Glomerular visceral epithelial cell (primary cell): ENCODE measurements at regions not wholly inside any gene's neighbourhood (a gene's known extent, or its start where the extent isn't known, plus 50 kb on each side); places are given as distances from the start of the nearest gene placed in this dataset.
"Not testable (repeated sequence)": the region's sequence is repeated elsewhere in the genome, so short reads cannot be mapped to it uniquely, and the experiment has no call there.

Experiments used
- DNase-seq: peaks from one replicate; pipeline ENCODE4 v3.0.0-alpha.2; 2016; ENCODE audit errors: extremely low spot score

DNA sequence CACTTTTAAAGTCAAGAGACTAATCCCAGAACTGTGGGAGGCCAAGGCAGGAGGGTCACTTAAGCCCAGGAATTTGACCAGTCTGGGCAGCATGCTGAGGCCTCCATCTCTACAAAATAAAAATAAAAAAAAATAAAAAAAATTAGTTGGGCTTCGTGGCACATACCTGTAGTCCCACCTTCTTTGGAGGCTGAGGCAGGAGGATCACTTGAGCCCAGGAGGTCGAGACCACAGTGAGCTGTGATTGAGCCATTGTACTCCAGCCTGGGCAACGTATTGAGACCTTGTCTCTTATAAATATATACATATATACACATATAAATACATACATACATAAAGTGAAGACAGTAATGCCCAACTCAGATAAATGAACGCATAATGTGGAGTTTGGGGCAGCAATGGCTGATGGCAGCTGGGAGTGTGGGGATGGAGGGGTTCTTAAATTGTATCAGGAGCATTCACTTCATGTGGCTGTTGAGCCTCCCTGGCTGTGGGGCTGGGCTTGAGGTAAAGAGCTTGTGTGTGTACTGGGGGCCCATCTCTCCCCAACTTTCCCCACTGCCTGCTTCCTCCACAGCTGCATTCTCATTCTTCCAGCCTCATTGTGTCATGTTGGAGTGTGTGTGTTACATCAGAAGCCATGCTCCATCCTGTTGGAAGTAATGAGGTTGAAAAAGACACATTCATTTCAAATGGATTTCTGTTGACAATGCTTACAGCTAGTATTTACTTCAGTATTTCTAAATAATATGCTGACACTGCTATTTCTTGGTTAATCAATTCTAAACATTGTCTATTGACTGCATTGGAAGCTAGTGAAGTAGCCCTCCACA lies 96.5 kb upstream of the HS6ST1 start:
- DNase-seq: no peak

GRCh38 chr2:128415779-128416061 lies 97.1 kb upstream of the HS6ST1 start:
- no peak for DNase-seq

DNA sequence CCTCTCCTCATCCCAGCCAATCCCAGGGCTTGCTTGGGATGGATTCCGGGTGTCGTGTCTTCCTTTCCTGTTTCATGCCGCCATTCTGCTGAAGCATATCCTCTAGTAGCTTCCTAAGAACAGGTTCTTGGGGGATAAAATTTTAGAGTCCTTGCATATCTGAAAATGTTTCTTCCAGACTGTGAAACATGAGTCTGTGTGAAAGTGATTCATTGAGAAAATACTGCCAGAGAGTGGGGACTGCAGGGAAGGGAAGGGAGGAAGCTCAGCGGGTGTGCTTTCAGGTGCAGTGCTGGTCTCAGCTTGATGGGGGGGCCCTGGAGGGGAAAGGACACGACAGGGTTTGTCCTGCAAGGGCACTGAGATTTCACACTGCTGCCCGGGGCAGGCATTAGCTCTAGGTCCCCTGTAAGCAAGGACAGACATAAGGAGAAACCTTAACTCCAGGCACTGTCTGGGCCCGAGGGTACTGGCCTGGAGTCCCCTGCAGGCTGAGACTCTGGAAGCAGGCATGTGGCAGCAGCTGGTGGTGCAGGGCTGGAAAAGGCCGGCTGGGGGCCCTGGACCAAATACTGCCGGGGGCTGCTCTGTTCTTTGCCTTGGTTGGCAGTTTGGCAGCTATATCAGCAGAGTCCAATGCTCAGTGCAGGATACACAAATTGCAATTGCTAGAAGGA lies 97.6 kb upstream of the HS6ST1 start:
- no peak for DNase-seq

DNA sequence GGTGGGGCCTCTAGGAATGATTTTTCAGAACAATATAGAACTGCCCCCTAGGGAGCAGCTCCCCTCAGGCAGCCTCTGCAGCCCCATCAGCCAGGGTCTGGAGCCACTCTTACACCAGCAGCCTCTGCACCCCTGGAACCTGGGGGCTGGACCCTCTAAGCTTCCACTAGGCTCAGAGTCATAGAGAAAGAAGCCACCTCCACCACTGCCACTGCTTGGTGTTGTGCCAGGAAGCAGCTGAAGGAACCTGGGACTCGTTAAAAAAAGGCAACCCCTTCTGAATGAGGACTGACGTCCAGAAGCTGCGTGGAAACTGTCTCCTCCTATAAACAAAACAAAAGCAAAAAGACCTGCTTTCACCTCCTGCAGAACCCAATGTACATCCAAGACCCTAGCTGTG lies 98.1 kb upstream of the HS6ST1 start:
- no peak for DNase-seq

GRCh38 chr2:128417264-128417663 lies 98.6 kb upstream of the HS6ST1 start:
- DNase-seq: not testable (repeated sequence)

DNA sequence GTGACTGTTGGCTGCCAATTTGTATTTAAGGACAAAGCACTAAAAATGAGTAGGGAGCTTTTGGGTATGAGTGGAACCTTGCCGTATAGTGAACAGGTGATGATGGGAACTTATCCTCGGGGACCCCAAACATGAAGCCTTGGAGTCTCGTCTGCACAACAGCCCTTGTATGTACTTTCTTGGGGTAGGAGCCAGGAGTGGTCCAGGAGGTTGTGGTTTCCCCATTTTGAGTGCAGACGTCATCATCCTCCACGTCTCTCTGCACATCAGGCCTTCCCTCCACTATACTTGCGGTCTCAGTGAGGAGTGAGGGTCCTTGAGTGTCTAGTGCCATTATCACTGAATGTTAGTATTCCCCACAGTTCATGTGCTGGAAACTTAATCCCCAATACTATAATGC lies 101.5 kb upstream of the HS6ST1 start:
- no peak for DNase-seq

DNA sequence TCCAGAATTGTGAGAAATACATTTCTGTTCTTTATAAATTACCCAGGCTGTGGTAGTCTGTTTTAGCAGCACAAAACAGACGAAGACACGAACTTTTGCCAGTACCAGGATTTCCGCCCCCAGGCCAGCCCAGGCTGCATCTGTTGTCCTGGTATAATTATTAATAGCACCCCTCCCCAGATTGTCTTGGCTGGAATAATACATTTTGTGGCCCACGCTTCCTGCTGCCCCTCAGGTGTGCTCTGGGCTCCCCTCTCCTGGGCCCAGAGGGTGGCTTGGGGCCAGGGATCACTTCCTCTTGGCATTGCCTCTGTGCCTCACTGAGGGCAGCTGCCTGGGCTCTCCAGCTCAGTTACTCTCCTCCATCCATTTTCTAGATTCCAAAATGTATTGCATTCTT lies 102.1 kb upstream of the HS6ST1 start:
- no peak for DNase-seq

- no peak for DNase-seq
These were observed 102.6 kb upstream of the HS6ST1 start for GRCh38 chr2:128421286-128421685.

DNA sequence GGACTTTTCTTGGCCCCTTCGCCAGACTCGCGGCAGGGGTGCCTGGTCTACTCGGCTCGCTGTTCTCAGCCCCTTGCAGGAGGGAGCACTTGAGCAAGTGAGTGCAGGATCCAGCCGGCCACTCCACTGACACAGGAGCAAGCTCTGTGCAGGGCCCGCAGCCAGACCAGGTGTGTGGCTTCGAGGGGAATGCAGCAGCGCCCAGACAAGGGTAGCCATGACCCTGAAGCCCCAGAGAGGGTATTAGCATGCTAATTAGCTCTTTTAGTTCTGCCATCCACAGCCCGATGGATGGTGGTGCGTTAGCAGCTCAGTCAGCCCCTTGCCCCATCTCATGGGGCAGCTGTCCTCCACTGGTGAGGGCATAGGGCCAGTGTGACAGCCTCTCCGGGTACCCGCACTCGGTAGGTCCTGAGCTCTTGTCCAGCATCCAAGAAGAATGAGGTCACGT lies 103.2 kb upstream of the HS6ST1 start:
- DNase-seq: no peak

DNA sequence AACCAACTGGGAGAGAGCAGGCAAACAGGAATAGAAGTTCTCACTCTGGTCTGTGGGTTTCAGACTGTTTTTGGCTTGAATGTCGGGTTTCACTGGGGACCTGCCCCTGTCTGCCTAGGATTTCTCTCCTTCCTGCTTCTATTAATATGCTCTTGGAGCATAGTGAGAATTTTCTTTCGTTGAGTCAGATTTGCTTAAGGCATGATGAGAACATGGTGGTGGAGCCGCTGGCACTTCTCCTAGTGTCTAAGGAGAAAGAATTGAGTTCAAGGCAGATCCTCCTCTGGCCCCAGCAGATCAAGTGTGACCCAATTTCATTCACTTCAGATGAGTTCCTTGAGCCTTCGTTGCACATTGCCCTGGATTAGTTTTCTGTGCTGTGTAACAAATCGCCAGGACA lies 103.9 kb upstream of the HS6ST1 start:
- peak; percentile 26 for DNase-seq

GRCh38 chr2:128423788-128424165 lies 105.1 kb upstream of the HS6ST1 start:
- no peak for DNase-seq

DNA sequence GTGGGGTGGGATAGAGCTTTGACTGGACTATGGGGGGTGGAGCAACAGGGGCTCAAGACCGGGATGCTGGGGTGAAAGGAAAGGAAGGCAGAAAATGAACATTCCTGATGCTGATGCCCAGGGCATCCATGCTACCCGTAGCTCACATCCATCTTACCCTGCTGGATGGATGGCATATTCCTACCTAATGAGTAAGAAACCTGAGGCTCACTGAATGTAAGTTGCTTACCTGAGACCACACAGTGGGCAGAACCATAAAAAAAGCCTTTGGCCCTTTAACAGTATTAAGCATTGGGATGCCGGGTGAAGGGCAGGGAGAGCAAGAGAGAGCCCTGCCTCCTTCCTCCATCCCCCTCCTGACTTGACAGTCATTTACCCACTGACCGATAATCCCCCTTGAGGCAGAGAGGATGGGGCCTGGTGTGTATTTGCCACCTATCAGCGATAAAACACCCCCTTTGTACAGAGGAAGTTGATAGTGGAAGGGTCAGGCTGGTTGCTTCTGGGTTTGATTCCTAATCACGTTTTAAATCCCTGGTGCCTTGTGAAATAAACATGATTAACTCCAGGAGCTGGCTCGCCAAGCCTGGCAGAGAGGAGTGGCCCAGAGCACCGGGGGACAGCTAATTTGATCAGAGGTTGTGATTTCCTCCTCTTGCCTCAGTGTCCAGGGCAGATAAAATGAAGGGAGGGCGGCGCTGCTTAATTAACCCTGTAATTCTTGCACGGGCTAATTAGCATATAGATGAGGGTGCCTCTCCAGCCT lies 105.9 kb upstream of the HS6ST1 start:
- no peak for DNase-seq

- no peak for DNase-seq
These were observed 106.5 kb upstream of the HS6ST1 start for GRCh38 chr2:128425216-128425615.

GRCh38 chr2:128425731-128426620 lies 107.3 kb upstream of the HS6ST1 start:
- no peak for DNase-seq

DNA sequence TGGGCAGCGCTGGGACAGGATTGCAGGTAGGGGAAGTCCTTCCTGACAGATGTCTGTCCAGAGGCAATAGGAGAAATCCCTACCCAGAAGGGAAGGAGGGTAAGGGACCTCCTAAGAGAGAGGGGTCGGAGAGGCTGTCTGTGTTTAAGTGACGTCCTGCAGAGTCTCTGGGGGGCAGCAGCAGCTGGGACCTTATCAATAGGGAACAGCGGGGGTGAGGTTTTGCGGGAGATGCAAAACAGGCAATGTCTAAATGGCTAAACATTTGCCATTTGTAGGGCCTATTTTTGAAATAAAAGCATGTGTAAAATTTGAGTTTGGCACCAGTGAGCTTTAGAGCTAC lies 108.7 kb upstream of the HS6ST1 start:
- DNase-seq: no peak

DNA sequence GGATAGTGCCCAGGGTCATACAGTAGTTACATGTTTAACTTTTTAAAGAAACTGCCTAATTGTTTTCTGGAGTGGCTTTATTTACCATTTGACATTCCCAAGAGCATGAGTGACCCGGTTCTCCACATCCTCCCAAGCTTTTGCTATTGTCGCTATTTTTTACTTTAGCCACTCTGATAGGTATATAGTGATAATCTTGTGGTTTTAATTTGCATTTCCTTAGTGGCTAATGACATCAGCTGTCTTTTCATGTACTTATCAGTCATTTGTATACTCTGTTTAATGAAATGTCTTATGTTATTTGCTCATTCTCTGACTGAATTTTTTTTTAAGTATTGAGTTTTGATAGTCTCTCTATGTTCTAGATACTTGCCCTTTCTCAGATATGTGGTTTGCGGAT lies 109.7 kb upstream of the HS6ST1 start:
- no peak for DNase-seq

- DNase-seq: no peak
These were observed 113.8 kb upstream of the HS6ST1 start for GRCh38 chr2:128432423-128432822.

DNA sequence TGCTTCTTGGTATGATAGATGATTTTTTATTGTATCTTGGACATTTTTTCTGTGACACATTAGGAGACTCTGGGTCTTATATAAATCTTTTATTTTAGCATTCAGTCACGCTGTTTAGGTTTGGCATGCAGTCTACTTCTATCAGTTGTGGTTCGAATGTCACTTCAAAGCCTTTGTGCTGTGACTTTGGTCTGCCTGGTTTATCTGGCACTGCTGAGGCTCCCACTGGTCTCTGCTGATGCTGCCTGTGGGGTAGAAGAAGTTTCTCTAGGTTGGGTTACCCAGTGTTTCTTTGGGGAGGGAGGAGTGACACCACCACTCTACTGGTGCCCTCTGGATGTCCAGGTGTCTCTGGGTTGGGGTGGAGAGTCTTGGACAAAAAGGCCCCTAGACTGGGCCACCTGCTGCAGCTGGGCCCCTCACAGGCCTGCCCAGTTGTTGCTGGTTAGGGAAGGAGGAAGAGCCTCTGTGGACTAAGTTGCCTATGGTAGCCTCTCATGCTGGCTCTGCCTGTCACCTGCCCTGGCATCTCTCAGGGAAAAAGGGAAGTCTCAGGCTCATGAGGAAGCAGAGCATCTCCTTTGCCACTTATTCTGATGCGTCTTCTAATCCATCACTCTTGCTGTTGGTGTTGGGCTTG lies 115.4 kb upstream of the HS6ST1 start:
- DNase-seq: no peak

DNA sequence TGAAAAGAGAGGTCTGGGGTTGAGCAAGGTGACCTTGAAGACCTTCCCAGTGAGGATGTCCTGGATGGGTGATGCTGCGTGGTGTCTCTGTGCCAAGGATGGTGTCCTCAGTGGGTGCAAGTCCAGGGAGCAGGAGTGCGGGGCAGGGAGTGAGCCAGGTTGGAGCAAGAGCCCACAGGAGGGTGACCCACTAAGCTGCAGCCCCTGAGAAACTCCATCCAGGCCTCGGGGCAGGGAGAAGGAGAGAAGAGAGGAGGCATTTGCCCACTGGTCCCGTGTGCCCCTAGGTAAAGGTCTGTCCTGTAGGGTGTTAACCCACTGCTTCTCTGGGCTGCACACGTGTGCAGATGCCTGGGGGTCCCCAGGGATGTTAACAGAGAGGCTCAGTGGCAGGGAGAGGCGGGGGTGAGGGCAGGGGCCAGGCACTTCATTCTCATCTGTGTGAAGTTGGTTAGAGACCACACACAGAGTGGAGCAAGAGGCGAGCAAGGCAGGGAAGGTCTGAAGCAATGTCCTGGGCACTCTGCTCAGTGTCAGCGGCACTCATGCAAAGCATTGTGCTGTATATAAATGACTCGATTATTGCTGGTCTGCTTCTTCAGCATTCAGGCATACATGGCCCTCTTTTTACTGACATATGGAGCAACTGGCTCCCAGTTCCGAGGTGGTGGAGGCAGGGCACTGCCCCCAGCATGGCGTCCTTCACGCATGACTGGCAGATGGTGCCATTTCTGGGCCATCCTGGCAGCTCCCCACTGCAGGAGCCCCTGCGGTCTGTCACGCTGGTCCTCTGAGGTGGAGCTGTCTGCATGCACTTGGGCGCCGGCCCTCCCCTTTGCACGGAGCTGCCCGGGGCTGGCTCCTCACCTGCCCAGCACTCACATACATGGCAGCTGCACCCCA lies 117.2 kb upstream of the HS6ST1 start:
- DNase-seq: no peak

GRCh38 chr2:128436479-128437203 lies 118.0 kb upstream of the HS6ST1 start:
- DNase-seq: no peak
